ENCODE measurements at regions not wholly inside any gene's neighbourhood (a gene's known extent, or its start where the extent isn't known, plus 50 kb on each side); places are given as distances from the start of the nearest gene placed in this dataset.

GRCh38 chr3:132841621-132842020 lies 119.4 kb upstream of the NPHP3 start:
- H3K36me3 ChIP-seq (replicated peaks in 1 of 2; ENCODE audit: control insufficient read depth in 1 of 2, insufficient read depth in 2 of 2, low read length in 1 of 2) = no peaks in the 10 kb centered on the region
- ChIA-PET POLR2A (no interaction called here), CTCF (interaction anchor here (1.2 to 2.0 kb wide), 2 partner anchors 12 to 110 kb away, joined by 3 to 4 read pairs; no protein-coding TSS in a partner anchor)
- H3K9me3 ChIP-seq = no peaks in the 10 kb centered on the region
- no peaks in the 10 kb centered on the region for H4K20me1 ChIP-seq (ENCODE audit: insufficient read depth)
- H3K27ac ChIP-seq (ENCODE audit: low read depth in 2 of 2, low read length in 1 of 2) = no peak overlapping the region
- no peaks in the 10 kb centered on the region for H3K9me2 ChIP-seq
- H3K27me3 ChIP-seq (ENCODE audit: insufficient read depth) = no peaks in the 10 kb centered on the region
- no peaks in the 10 kb centered on the region for H3F3A ChIP-seq (replicated peaks; ENCODE audit: insufficient read depth)
- WGBS (ENCODE audit: low lambda C conversion rate) = 72% methylated on average over 2 of the region's 2 CpGs
- H3K4me2 ChIP-seq = no peak overlapping the region
- H3K79me2 ChIP-seq (ENCODE audit: insufficient read depth) = no peaks in the 10 kb centered on the region
- TF ChIP-seq TAF1 (IDR thresholded peaks at IDR 0.05; ENCODE audit: borderline replicate concordance, low read depth, low read length) = no peak
- H2AFZ ChIP-seq (ENCODE audit: low read depth) = no peak overlapping the region
- no peak overlapping the region for H3K4me3 ChIP-seq (ENCODE audit: low read depth in 2 of 2, low read length in 1 of 2)
- no peak overlapping the region for H3K9ac ChIP-seq
- DNase-seq = no peak
- no peaks in the 10 kb centered on the region for H3K4me1 ChIP-seq (ENCODE audit: control insufficient read depth in 1 of 2, insufficient read depth in 2 of 2, low read depth in 1 of 2, low read length in 1 of 2)

- no peak for DNase-seq
- H3K4me1 ChIP-seq (ENCODE audit: control insufficient read depth in 1 of 2, insufficient read depth in 2 of 2, low read depth in 1 of 2, low read length in 1 of 2) = no peaks in the 10 kb centered on the region
- CTCF ChIA-PET = interaction anchor here (2.0 kb wide), 1 partner anchor 109 kb away, joined by 4 read pairs; no protein-coding TSS in a partner anchor
- 34% methylated on average over 3 of the region's 3 CpGs for WGBS (ENCODE audit: low lambda C conversion rate)
- H3K27ac ChIP-seq (ENCODE audit: low read depth in 2 of 2, low read length in 1 of 2) = no peak overlapping the region
- no peaks in the 10 kb centered on the region for H3K9me3 ChIP-seq
- no peaks in the 10 kb centered on the region for H3F3A ChIP-seq (replicated peaks; ENCODE audit: insufficient read depth)
- H3K4me3 ChIP-seq (ENCODE audit: low read depth in 2 of 2, low read length in 1 of 2) = no peak overlapping the region
- no peak overlapping the region for H3K4me2 ChIP-seq
- no peaks in the 10 kb centered on the region for H3K36me3 ChIP-seq (replicated peaks in 1 of 2; ENCODE audit: control insufficient read depth in 1 of 2, insufficient read depth in 2 of 2, low read length in 1 of 2)
- POLR2A ChIA-PET = no interaction called here
- no peak for TF ChIP-seq PBX3 (IDR thresholded peaks at IDR 0.05)
- no peak for TF ChIP-seq SMC3 (IDR thresholded peaks at IDR 0.05; ENCODE audit: low read depth, low read length)
- TF ChIP-seq FOXM1 (IDR thresholded peaks at IDR 0.05; ENCODE audit: low read depth) = no peak
- TF ChIP-seq POLR2AphosphoS5 (IDR thresholded peaks at IDR 0.05; ENCODE audit: low read depth, low read length) = no peak
- no peak for TF ChIP-seq TEAD4 (IDR thresholded peaks at IDR 0.05; ENCODE audit: borderline replicate concordance, insufficient read depth)
- TF ChIP-seq CTCF (IDR thresholded peaks at IDR 0.05) = no peak
- TF ChIP-seq EP300 (IDR thresholded peaks at IDR 0.05; ENCODE audit: borderline replicate concordance in 1 of 2, low read depth in 1 of 2, low read length in 1 of 2) = no peak
- TF ChIP-seq FOXJ3 (CRISPR knock-in tag; IDR thresholded peaks at IDR 0.05) = no peak
- TF ChIP-seq FOSL2 (IDR thresholded peaks at IDR 0.05; ENCODE audit: borderline replicate concordance, low read depth) = no peak
- TF ChIP-seq CHD2 (IDR thresholded peaks at IDR 0.05; ENCODE audit: low read length, partially characterized antibody) = no peak
- no peak for TF ChIP-seq EZH2phosphoT487 (IDR thresholded peaks at IDR 0.05; ENCODE audit: borderline replicate concordance, low read depth)
- TF ChIP-seq RFX5 (IDR thresholded peaks at IDR 0.05; ENCODE audit: low read length) = no peak
- TF ChIP-seq YY1 (IDR thresholded peaks at IDR 0.05; ENCODE audit: low read depth) = no peak
- H3K9ac ChIP-seq = no peak overlapping the region
- no peaks in the 10 kb centered on the region for H3K79me2 ChIP-seq (ENCODE audit: insufficient read depth)
- no peaks in the 10 kb centered on the region for H3K27me3 ChIP-seq (ENCODE audit: insufficient read depth)
- no peak overlapping the region for H2AFZ ChIP-seq (ENCODE audit: low read depth)
- no peaks in the 10 kb centered on the region for H4K20me1 ChIP-seq (ENCODE audit: insufficient read depth)
- H3K9me2 ChIP-seq = no peaks in the 10 kb centered on the region
Measured at GRCh38 chr3:132840201-132840700, 118.0 kb upstream of the NPHP3 start.
